GM21390 (cell line): ENCODE measurements at regions not wholly inside any gene's neighbourhood (a gene's known extent, or its start where the extent isn't known, plus 50 kb on each side); places are given as distances from the start of the nearest gene placed in this dataset.
"Not testable (repeated sequence)": the region's sequence is repeated elsewhere in the genome, so short reads cannot be mapped to it uniquely, and the experiment has no call there.

Experiments
- ATAC-seq: cut with Tn5 transposase; IDR thresholded peaks from one replicate; pipeline ENCODE4 v1.9.1; 2021; ENCODE audit not compliant: unreplicated experiment

- no peak for ATAC-seq
Observed at GRCh38 chr6:120383681-120384080, 950.6 kb downstream of the TBC1D32 start.

- peak; percentile 94 for ATAC-seq
Observed at GRCh38 chr6:120378582-120379220, 955.6 kb downstream of the TBC1D32 start.

- ATAC-seq, result no peak
Observed at GRCh38 chr6:120373185-120373584, 961.1 kb downstream of the TBC1D32 start.

GRCh38 chr6:120363429-120363828, 970.9 kb downstream of the TBC1D32 start:
- ATAC-seq, result no peak

GRCh38 chr6:120358535-120358934, 975.7 kb downstream of the TBC1D32 start:
- not testable (repeated sequence) for ATAC-seq

- no peak for ATAC-seq
Observed at GRCh38 chr6:120357447-120357846, 976.8 kb downstream of the TBC1D32 start.

- no peak for ATAC-seq
Observed at GRCh38 chr6:120355822-120356221, 978.5 kb downstream of the TBC1D32 start.

GRCh38 chr6:120354452-120355098, 979.7 kb downstream of the TBC1D32 start:
- peak; percentile 60 for ATAC-seq

- ATAC-seq, result no peak
Observed at GRCh38 chr6:120352491-120352890, 981.8 kb downstream of the TBC1D32 start.

GRCh38 chr6:120348926-120349325, 985.4 kb downstream of the TBC1D32 start:
- no peak for ATAC-seq

- ATAC-seq, result no peak
Observed at GRCh38 chr6:120328521-120328920, 979.0 kb upstream of the MAN1A1 start.

GRCh38 chr6:120320481-120321162, 971.1 kb upstream of the MAN1A1 start:
- ATAC-seq, result no peak

GRCh38 chr6:120304223-120304622, 954.7 kb upstream of the MAN1A1 start:
- ATAC-seq, result no peak

- ATAC-seq, result no peak
Observed at GRCh38 chr6:120303527-120303926, 954.0 kb upstream of the MAN1A1 start.

- no peak for ATAC-seq
Observed at GRCh38 chr6:120302041-120302440, 952.5 kb upstream of the MAN1A1 start.

- no peak for ATAC-seq
Observed at GRCh38 chr6:120290964-120291363, 941.4 kb upstream of the MAN1A1 start.

- no peak for ATAC-seq
Observed at GRCh38 chr6:120282005-120282404, 932.4 kb upstream of the MAN1A1 start.

GRCh38 chr6:120279466-120280167, 930.1 kb upstream of the MAN1A1 start:
- ATAC-seq, result no peak

GRCh38 chr6:120278689-120279396, 929.3 kb upstream of the MAN1A1 start:
- ATAC-seq, result no peak

GRCh38 chr6:120274547-120274946, 925.0 kb upstream of the MAN1A1 start:
- ATAC-seq, result peak; percentile 84

GRCh38 chr6:120273411-120273810, 923.9 kb upstream of the MAN1A1 start:
- ATAC-seq, result no peak
